Osteoblast (primary cell): ENCODE measurements at regions not wholly inside any gene's neighbourhood (a gene's known extent, or its start where the extent isn't known, plus 50 kb on each side); places are given as distances from the start of the nearest gene placed in this dataset.
A peak's percentile ranks its signal among the peaks of the same experiment; 100 is the strongest.

Source experiments
- DNase-seq: peaks from one replicate; pipeline ENCODE4 v3.0.0; 2011; ENCODE audit warnings: low spot score, mixed read lengths; ENCODE audit not compliant: insufficient read length; ENCODE audit errors: missing footprints
- H2AFZ ChIP-seq: 2 replicates; pipeline ENCODE4 v1.6.0; 2011; ENCODE audit warnings: mild to moderate bottlenecking, low read length
- H3K27ac ChIP-seq: 2 replicates; pipeline ENCODE4 v1.5.1; 2011; ENCODE audit warnings: mild to moderate bottlenecking, low read depth, low read length, moderate library complexity
- H3K27me3 ChIP-seq: 2 replicates; pipeline ENCODE4 v1.6.0; 2012; ENCODE audit warnings: mild to moderate bottlenecking, control low read depth, inconsistent platforms, low read length, moderate library complexity; ENCODE audit not compliant: insufficient read depth
- H3K36me3 ChIP-seq: 2 replicates; pipeline ENCODE4 v1.5.1; 2011; ENCODE audit warnings: mild to moderate bottlenecking, low read length, control low read depth, moderate library complexity; ENCODE audit not compliant: insufficient read depth
- H3K4me1 ChIP-seq: 2 replicates; pipeline ENCODE4 v1.5.1; 2011; ENCODE audit warnings: mild to moderate bottlenecking, low read length, control low read depth, moderate library complexity; ENCODE audit not compliant: insufficient read depth
- H3K4me2 ChIP-seq: 2 replicates; pipeline ENCODE4 v1.6.0; 2011; ENCODE audit warnings: mild to moderate bottlenecking, low read length; ENCODE audit not compliant: insufficient read depth
- H3K4me3 ChIP-seq: fragments of 200-600 bp; sonication (generic); 3 replicates; pipeline ENCODE4 v1.5.1; 2012; ENCODE audit warnings: mild to moderate bottlenecking, low read length, inconsistent platforms; ENCODE audit not compliant: insufficient read depth
- H3K79me2 ChIP-seq: 2 replicates; pipeline ENCODE4 v1.6.0; 2012; ENCODE audit warnings: mild to moderate bottlenecking, low read length, control low read depth, inconsistent platforms; ENCODE audit not compliant: insufficient read depth
- H3K9me3 ChIP-seq: 2 replicates; pipeline ENCODE4 v1.5.1; 2011; ENCODE audit warnings: low read depth, low read length, control low read depth
- H4K20me1 ChIP-seq: 2 replicates; pipeline ENCODE4 v1.6.0; 2012; ENCODE audit warnings: mild to moderate bottlenecking, low read length, control low read depth; ENCODE audit not compliant: insufficient read depth
- TF ChIP-seq, protein P1 (sequence below): IDR thresholded peaks from 2 replicates; pipeline ENCODE4 v1.5.1; 2011; ENCODE audit warnings: mild to moderate bottlenecking, low read depth, low read length, moderate library complexity; ENCODE audit errors: extremely low read depth

DNA sequence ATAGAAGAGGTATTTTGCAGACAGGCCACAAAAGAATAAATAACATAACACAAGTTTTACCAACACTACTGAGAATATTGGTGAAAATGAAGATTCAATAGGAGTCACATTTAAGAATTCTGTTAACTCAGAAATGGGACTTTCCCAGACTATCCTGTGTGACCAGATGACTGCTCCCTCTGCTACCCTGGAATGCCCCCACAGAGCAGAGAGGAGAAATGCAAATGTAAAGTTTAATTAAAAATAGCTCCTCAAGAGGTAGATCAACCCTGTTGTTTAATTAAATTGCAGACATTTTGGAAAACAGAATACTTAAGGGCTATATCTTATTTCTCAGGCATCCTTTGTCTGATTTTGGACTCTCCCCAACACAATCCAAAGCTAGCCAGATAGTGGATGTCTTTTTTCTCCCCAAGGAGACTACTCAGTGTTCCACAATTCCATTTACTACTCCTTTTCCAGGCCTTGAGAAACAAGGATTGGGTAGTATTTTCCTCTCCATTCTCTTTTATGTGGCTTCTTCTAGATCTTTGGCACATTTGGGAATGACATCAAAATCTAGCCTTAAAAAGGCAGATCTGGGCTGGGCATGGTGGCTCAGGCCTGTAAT lies 104.7 kb upstream of the TSC22D1 start:
- Histone ChIP-seq H3K4me1 (peaks cover 5% of the 10 kb centered on the region), H2AFZ (peak overlapping the region; percentile 45), H3K36me3 (no peaks in the 10 kb centered on the region), H3K27me3 (no peaks in the 10 kb centered on the region), H3K27ac (peak overlapping the region; percentile 35), H4K20me1 (no peaks in the 10 kb centered on the region), H3K79me2 (no peaks in the 10 kb centered on the region), H3K9me3 (no peaks in the 10 kb centered on the region), H3K4me2 (no peak overlapping the region), H3K4me3 (no peak overlapping the region)
- DNase-seq, result peak; percentile 70
- TF ChIP-seq, protein P1, sequence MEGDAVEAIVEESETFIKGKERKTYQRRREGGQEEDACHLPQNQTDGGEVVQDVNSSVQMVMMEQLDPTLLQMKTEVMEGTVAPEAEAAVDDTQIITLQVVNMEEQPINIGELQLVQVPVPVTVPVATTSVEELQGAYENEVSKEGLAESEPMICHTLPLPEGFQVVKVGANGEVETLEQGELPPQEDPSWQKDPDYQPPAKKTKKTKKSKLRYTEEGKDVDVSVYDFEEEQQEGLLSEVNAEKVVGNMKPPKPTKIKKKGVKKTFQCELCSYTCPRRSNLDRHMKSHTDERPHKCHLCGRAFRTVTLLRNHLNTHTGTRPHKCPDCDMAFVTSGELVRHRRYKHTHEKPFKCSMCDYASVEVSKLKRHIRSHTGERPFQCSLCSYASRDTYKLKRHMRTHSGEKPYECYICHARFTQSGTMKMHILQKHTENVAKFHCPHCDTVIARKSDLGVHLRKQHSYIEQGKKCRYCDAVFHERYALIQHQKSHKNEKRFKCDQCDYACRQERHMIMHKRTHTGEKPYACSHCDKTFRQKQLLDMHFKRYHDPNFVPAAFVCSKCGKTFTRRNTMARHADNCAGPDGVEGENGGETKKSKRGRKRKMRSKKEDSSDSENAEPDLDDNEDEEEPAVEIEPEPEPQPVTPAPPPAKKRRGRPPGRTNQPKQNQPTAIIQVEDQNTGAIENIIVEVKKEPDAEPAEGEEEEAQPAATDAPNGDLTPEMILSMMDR, result no peak

- DNase-seq, result no peak
- Histone ChIP-seq H3K4me3 (no peak overlapping the region), H3K36me3 (no peaks in the 10 kb centered on the region), H3K4me1 (peaks cover 5% of the 10 kb centered on the region), H3K27ac (no peak overlapping the region), H4K20me1 (no peaks in the 10 kb centered on the region), H3K9me3 (no peaks in the 10 kb centered on the region), H3K27me3 (no peaks in the 10 kb centered on the region), H2AFZ (peak overlapping the region; percentile 65), H3K4me2 (no peak overlapping the region), H3K79me2 (no peaks in the 10 kb centered on the region)
- TF ChIP-seq, protein P1, result no peak
These were observed 103.5 kb upstream of the TSC22D1 start for GRCh38 chr13:44679597-44679996.

- TF ChIP-seq, protein P1, result no peak
- Histone ChIP-seq H2AFZ (no peak overlapping the region), H3K4me3 (no peak overlapping the region), H3K27me3 (no peaks in the 10 kb centered on the region), H3K4me1 (peaks cover 5% of the 10 kb centered on the region), H3K9me3 (no peaks in the 10 kb centered on the region), H3K79me2 (no peaks in the 10 kb centered on the region), H3K27ac (no peak overlapping the region), H3K36me3 (no peaks in the 10 kb centered on the region), H3K4me2 (no peak overlapping the region), H4K20me1 (no peaks in the 10 kb centered on the region)
- no peak for DNase-seq
These were observed 102.1 kb upstream of the TSC22D1 start for GRCh38 chr13:44678197-44678596.

GRCh38 chr13:44676534-44676933 lies 100.4 kb upstream of the TSC22D1 start:
- Histone ChIP-seq H3K79me2 (no peaks in the 10 kb centered on the region), H3K4me3 (no peak overlapping the region), H3K27ac (no peak overlapping the region), H4K20me1 (no peaks in the 10 kb centered on the region), H3K9me3 (no peaks in the 10 kb centered on the region), H2AFZ (no peak overlapping the region), H3K4me2 (no peak overlapping the region), H3K36me3 (no peaks in the 10 kb centered on the region), H3K27me3 (no peaks in the 10 kb centered on the region), H3K4me1 (peaks cover 5% of the 10 kb centered on the region)
- TF ChIP-seq, protein P1, result no peak
- no peak for DNase-seq
